B cell (primary cell): ENCODE measurements at regions not wholly inside any gene's neighbourhood (a gene's known extent, or its start where the extent isn't known, plus 50 kb on each side); places are given as distances from the start of the nearest gene placed in this dataset.

Experiments used
- ATAC-seq: fragments of 200-7000 bp; cut with Tn5 transposase; one replicate; pipeline ENCODE4 v1.10.0; 2021; ENCODE audit warnings: low read depth, mild to moderate bottlenecking, moderate number of reproducible peaks, moderate library complexity
- CTCF ChIA-PET: fragments of 350-600 bp; sonication (Branson Sonifier 250); formaldehyde crosslinking; loops from one replicate; lab custom pipeline; 2021; ENCODE audit warnings: antibody characterized with exemption, inconsistent platforms; lab: Charles Lee
- POLR2A ChIA-PET: fragments of 350-600 bp; sonication (Branson Sonifier 250); formaldehyde crosslinking; loops from one replicate; lab custom pipeline; 2021; ENCODE audit warnings: antibody characterized with exemption; lab: Charles Lee
- DNase-seq: peaks from one replicate; pipeline ENCODE4 v3.0.0; 2013
- H2AFZ ChIP-seq: 2 replicates; pipeline ENCODE4 v1.6.1; 2012; ENCODE audit warnings: mild to moderate bottlenecking, low read depth, low read length; ENCODE audit not compliant: insufficient read depth, poor library complexity, severe bottlenecking
- H3K27ac ChIP-seq, 2 donors: 1 replicate in 1 of 2; 2 replicates in 1 of 2; pipeline ENCODE4 v1.5.1; 2012 to 2013; ENCODE audit warnings: low read length in 2 of 2, mild to moderate bottlenecking in 2 of 2, moderate library complexity in 1 of 2
- H3K27me3 ChIP-seq, 4 experiments: fragments of 200-600 bp in 1 of 4; sonication (generic) in 1 of 4; replicated peaks in 1 of 4; 1 replicate in 2 of 4; 2 replicates in 2 of 4; pipeline versions ENCODE4 v1.6.1 to v1.7.0; 2013 to 2016; ENCODE audit warnings: low read length in 3 of 4, mild to moderate bottlenecking in 2 of 4, mixed read lengths in 1 of 4, moderate library complexity in 1 of 4; ENCODE audit not compliant: insufficient read depth in 4 of 4, control insufficient read depth in 3 of 4; ENCODE audit errors: control extremely low read depth in 1 of 4
- H3K36me3 ChIP-seq, 2 experiments: replicated peaks in 1 of 2; 1 replicate in 1 of 2; 2 replicates in 1 of 2; pipeline versions ENCODE4 v1.6.1 to v1.7.1; 2013; ENCODE audit warnings: low read length in 1 of 2; ENCODE audit not compliant: insufficient read depth in 2 of 2, control insufficient read depth in 1 of 2; ENCODE audit errors: control extremely low read depth in 1 of 2, extremely low read depth in 1 of 2
- H3K4me1 ChIP-seq, 2 donors: fragments of 200-600 bp in 1 of 2; sonication (generic) in 1 of 2; 1 replicate in 1 of 2; 2 replicates in 1 of 2; pipeline versions ENCODE4 v1.5.1 to v1.6.1; 2013 to 2017; ENCODE audit warnings: low read length in 2 of 2; ENCODE audit not compliant: control insufficient read depth in 2 of 2, insufficient read depth in 2 of 2
- H3K4me2 ChIP-seq: replicated peaks from 2 replicates; pipeline ENCODE3; 2012; ENCODE audit warnings: mild to moderate bottlenecking, low read depth, low read length; ENCODE audit not compliant: poor library complexity, severe bottlenecking
- H3K4me3 ChIP-seq, 5 experiments: fragments of 200-600 bp in 1 of 5; sonication (generic) in 1 of 5; 1 replicate in 3 of 5; 2 replicates in 2 of 5; pipeline versions ENCODE4 v1.5.1 to v1.7.0; 2011 to 2016; ENCODE audit warnings: low read length in 4 of 5, mild to moderate bottlenecking in 4 of 5, low read depth in 2 of 5, control low read depth in 1 of 5, moderate library complexity in 1 of 5; ENCODE audit not compliant: insufficient read depth in 1 of 5; ENCODE audit errors: control extremely low read depth in 1 of 5, extremely low read depth in 1 of 5
- H3K79me2 ChIP-seq: fragments of 200-600 bp; sonication (generic); one replicate; pipeline ENCODE4 v1.6.0; 2016; ENCODE audit warnings: low read length; ENCODE audit not compliant: control insufficient read depth, insufficient read depth
- H3K9ac ChIP-seq: fragments of 200-600 bp; sonication (generic); 2 replicates; pipeline ENCODE4 v1.6.1; 2017; ENCODE audit warnings: mild to moderate bottlenecking, low read length, moderate library complexity
- H3K9me3 ChIP-seq, 3 donors: one replicate each; pipeline versions ENCODE4 v1.6.1 to v1.7.1; 2013; ENCODE audit warnings: low read length in 2 of 3; ENCODE audit not compliant: control insufficient read depth in 2 of 3, insufficient read depth in 1 of 3; ENCODE audit errors: control extremely low read depth in 1 of 3
- H4K20me1 ChIP-seq: 2 replicates; pipeline ENCODE4 v1.6.0; 2012; ENCODE audit warnings: mild to moderate bottlenecking, low read length; ENCODE audit not compliant: insufficient read depth, control insufficient read depth, poor library complexity, severe bottlenecking
- H3K27ac Mint-ChIP-seq: one replicate; pipeline ENCODE4 v1.8.0; 2021; ENCODE audit warnings: mixed read lengths
- H3K27me3 Mint-ChIP-seq: one replicate; pipeline ENCODE4 v1.8.0; 2021; ENCODE audit warnings: mixed read lengths
- H3K4me1 Mint-ChIP-seq: one replicate; pipeline ENCODE4 v1.8.0; 2021; ENCODE audit warnings: mixed read lengths
- H3K4me3 Mint-ChIP-seq: one replicate; pipeline ENCODE4 v1.8.0; 2021; ENCODE audit warnings: mixed read lengths
- H3K9me3 Mint-ChIP-seq: one replicate; pipeline ENCODE4 v1.8.0; 2022; ENCODE audit warnings: mixed read lengths; ENCODE audit not compliant: insufficient read depth
- CTCF ChIP-seq: fragments of 200-600 bp; IDR thresholded peaks from one replicate; pipeline ENCODE4 v1.8.0; 2022; ENCODE audit warnings: antibody characterized with exemption, mild to moderate bottlenecking
- EZH2 ChIP-seq: IDR thresholded peaks from 2 replicates; pipeline ENCODE4 v1.6.1; 2012; ENCODE audit warnings: borderline replicate concordance, low read depth, mild to moderate bottlenecking, moderate library complexity, low read length; ENCODE audit not compliant: insufficient read depth, poor library complexity, severe bottlenecking
- WGBS: methylation state at CpG from one replicate; pipeline ENCODE4 v1.1.5; 2013; ENCODE audit warnings: missing lambda C conversion rate; ENCODE audit not compliant: insufficient coverage; 5-methylcytosine and 5-hydroxymethylcytosine counted together
- intact Hi-C: fragments of 100-400 bp; cut with micrococcal nuclease; formaldehyde crosslinking; loops from one replicate; pipeline ENCODE4 v1.10.0; 2022

GRCh38 chr2:52467189-52467588 lies 1300.4 kb upstream of the CHAC2 start:
- Histone ChIP-seq H3K36me3 (no peaks in the 10 kb centered on the region), H3K27me3 (no peaks in the 10 kb centered on the region), H2AFZ (no peak overlapping the region), H4K20me1 (no peaks in the 10 kb centered on the region), H3K79me2 (no peaks in the 10 kb centered on the region), H3K4me1 (no peaks in the 10 kb centered on the region), H3K4me2 (no peak overlapping the region), H3K9ac (no peak overlapping the region), H3K27ac (no peak overlapping the region), H3K9me3 (peaks cover 0 to 7% (median 0%) of the 10 kb centered on the region in 3 donors), H3K4me3 (no peak overlapping the region)
- DNase-seq (no peak), ATAC-seq (no peak)
- intact Hi-C loops: no loop called here
- Mint-ChIP-seq H3K4me3 (no peak overlapping the region), H3K4me1 (no peaks in the 10 kb centered on the region), H3K27me3 (no peaks in the 10 kb centered on the region), H3K9me3 (peaks cover 2% of the 10 kb centered on the region), H3K27ac (no peak overlapping the region)
- ChIA-PET CTCF (no interaction called here), POLR2A (no interaction called here)
- no peak for TF ChIP-seq CTCF
- no peak for TF ChIP-seq EZH2
- WGBS: 96% methylated on average over 2 of the region's 2 CpGs

GRCh38 chr2:52465287-52465686 lies 1302.3 kb upstream of the CHAC2 start:
- no peaks in the 10 kb centered on the region for H3K79me2 ChIP-seq
- TF ChIP-seq CTCF (no peak), EZH2 (no peak)
- H3K4me1 ChIP-seq: no peaks in the 10 kb centered on the region
- H3K27ac ChIP-seq: no peak overlapping the region
- peaks cover 2% of the 10 kb centered on the region for H3K9me3 Mint-ChIP-seq
- CTCF ChIA-PET: no interaction called here
- no peak overlapping the region for H3K9ac ChIP-seq
- no peak for DNase-seq
- no peaks in the 10 kb centered on the region for H3K9me3 ChIP-seq
- POLR2A ChIA-PET: no interaction called here
- no peak overlapping the region for H3K4me2 ChIP-seq
- no peak overlapping the region for H3K4me3 Mint-ChIP-seq
- no peak overlapping the region for H2AFZ ChIP-seq
- intact Hi-C loops: no loop called here
- H3K27me3 ChIP-seq: no peaks in the 10 kb centered on the region
- H3K27me3 Mint-ChIP-seq: no peaks in the 10 kb centered on the region
- no peak overlapping the region for H3K27ac Mint-ChIP-seq
- H4K20me1 ChIP-seq: no peaks in the 10 kb centered on the region
- H3K4me3 ChIP-seq: no peak overlapping the region
- no peaks in the 10 kb centered on the region for H3K36me3 ChIP-seq
- WGBS: no CpG with 5 or more reads among the region's 3 CpGs
- ATAC-seq: no peak
- H3K4me1 Mint-ChIP-seq: no peaks in the 10 kb centered on the region
